ENCODE measurements at regions not wholly inside any gene's neighbourhood (a gene's known extent, or its start where the extent isn't known, plus 50 kb on each side); places are given as distances from the start of the nearest gene placed in this dataset.
"Not testable (repeated sequence)": the region's sequence is repeated elsewhere in the genome, so short reads cannot be mapped to it uniquely, and the experiment has no call there.

- Histone ChIP-seq H3K36me3 (no peaks in the 10 kb centered on the region), H3K4me3 (no peak overlapping the region), H3K4me1 (no peaks in the 10 kb centered on the region), H3K9me3 (no peaks in the 10 kb centered on the region), H3K27ac (peak overlapping the region in 1 of 4 donors; percentile 52), H3K27me3 (no peaks in the 10 kb centered on the region)
- WGBS, 2 donors (ENCODE audit: low coverage in 1 of 2) = no CpG with 5 or more reads among the region's 9 CpGs
- no peak for TF ChIP-seq EP300 (IDR thresholded peaks at IDR 0.05; ENCODE audit: low read depth)
- TF ChIP-seq, protein P1, sequence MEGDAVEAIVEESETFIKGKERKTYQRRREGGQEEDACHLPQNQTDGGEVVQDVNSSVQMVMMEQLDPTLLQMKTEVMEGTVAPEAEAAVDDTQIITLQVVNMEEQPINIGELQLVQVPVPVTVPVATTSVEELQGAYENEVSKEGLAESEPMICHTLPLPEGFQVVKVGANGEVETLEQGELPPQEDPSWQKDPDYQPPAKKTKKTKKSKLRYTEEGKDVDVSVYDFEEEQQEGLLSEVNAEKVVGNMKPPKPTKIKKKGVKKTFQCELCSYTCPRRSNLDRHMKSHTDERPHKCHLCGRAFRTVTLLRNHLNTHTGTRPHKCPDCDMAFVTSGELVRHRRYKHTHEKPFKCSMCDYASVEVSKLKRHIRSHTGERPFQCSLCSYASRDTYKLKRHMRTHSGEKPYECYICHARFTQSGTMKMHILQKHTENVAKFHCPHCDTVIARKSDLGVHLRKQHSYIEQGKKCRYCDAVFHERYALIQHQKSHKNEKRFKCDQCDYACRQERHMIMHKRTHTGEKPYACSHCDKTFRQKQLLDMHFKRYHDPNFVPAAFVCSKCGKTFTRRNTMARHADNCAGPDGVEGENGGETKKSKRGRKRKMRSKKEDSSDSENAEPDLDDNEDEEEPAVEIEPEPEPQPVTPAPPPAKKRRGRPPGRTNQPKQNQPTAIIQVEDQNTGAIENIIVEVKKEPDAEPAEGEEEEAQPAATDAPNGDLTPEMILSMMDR (IDR thresholded peaks at IDR 0.05) = no peak
- TF ChIP-seq POLR2A (IDR thresholded peaks at IDR 0.05) = no peak
- TF ChIP-seq POLR2AphosphoS5 (IDR thresholded peaks at IDR 0.05) = no peak
- in situ Hi-C loops (cut with MboI; ENCODE audit: low pct_ligation_motif_present in 1 of 4, low pct_unique_long_range_greater_than_20kb in 1 of 4, low sequenced_read_pairs in 3 of 4) (no loop called here), intact Hi-C loops (cut with DNase I; ENCODE audit: low total_unique reads) (no loop called here)
- no peak for DNase-seq
Measured at GRCh38 chrY:12360496-12360895, 340.5 kb upstream of the USP9Y start.

DNA sequence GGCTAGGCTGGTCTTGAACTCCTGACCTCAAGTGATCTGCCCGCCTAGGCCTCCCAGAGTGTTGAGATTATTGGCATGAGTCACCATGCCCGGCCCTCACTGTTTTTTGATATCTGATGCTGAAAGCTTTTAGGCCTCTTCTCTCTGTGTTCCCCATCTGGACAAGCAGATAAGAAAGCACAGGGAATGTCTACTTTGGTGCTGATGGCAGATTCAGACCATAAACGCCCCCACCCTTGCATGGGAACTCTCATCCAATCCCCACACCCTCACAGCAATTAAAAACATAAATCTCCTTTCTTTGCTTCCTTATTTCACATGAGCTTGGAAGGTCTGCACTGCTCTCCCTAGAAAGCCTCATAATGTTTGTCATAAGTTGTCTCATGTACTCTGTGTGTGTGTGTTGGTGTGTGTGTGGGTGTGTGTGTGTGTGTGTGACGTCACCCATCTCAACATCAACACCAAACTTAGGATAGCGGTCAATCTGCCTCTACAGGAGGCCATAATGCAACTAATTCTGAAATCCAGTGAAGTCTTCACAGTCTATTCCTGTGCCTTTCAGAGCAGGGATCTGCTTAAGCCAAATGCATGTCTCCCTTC is 335.6 kb upstream of the USP9Y start:
- no peak for TF ChIP-seq POLR2A (IDR thresholded peaks at IDR 0.05)
- TF ChIP-seq EP300 (IDR thresholded peaks at IDR 0.05; ENCODE audit: low read depth) = no peak
- TF ChIP-seq POLR2AphosphoS5 (IDR thresholded peaks at IDR 0.05) = no peak
- TF ChIP-seq, protein P1 (IDR thresholded peaks at IDR 0.05) = no peak
- WGBS, 2 donors (ENCODE audit: low coverage in 1 of 2) = no CpG with 5 or more reads among the region's 5 CpGs
- H3K27me3 ChIP-seq = no peaks in the 10 kb centered on the region
- no peaks in the 10 kb centered on the region for H3K9me3 ChIP-seq
- peak overlapping the region in 2 of 4 donors; percentile 47 to 49 for H3K27ac ChIP-seq
- no peaks in the 10 kb centered on the region for H3K4me1 ChIP-seq
- no peak overlapping the region for H3K4me3 ChIP-seq
- DNase-seq = no peak
- intact Hi-C loops (cut with DNase I; ENCODE audit: low total_unique reads) (no loop called here), in situ Hi-C loops (cut with MboI; ENCODE audit: low pct_ligation_motif_present in 1 of 4, low pct_unique_long_range_greater_than_20kb in 1 of 4, low sequenced_read_pairs in 3 of 4) (no loop called here)
- H3K36me3 ChIP-seq = no peaks in the 10 kb centered on the region

DNA sequence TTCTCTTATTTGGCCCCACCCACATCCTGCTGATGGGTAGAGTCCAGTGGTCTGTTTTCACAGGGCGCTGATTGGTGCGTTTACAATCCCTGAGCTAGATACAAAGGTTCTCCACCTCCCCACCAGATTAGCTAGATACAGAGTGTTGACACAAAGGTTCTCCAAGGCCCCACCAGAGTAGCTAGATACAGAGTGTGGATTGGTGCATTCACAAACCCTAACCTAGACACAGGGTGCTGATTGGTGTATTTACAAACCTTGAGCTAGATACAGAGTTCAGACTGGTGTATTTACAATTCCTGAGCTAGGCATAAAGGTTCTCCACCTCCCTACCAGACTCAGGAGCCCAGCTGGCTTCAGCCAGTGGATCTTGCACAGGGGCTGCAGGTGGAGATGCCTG is 326.4 kb upstream of the USP9Y start:
- H3K27ac ChIP-seq; intact Hi-C loops (cut with DNase I; ENCODE audit: low total_unique reads); H3K27me3 ChIP-seq; H3K4me1 ChIP-seq; H3K36me3 ChIP-seq; H3K9me3 ChIP-seq; DNase-seq; in situ Hi-C loops (cut with MboI; ENCODE audit: low pct_ligation_motif_present in 1 of 4, low pct_unique_long_range_greater_than_20kb in 1 of 4, low sequenced_read_pairs in 3 of 4); H3K4me3 ChIP-seq: not testable (repeated sequence)
- WGBS, 2 donors (ENCODE audit: low coverage in 1 of 2) = no CpG with 5 or more reads among the region's 2 CpGs

GRCh38 chrY:12391655-12392559 is 309.1 kb upstream of the USP9Y start:
- H3K27me3 ChIP-seq; H3K9me3 ChIP-seq; in situ Hi-C loops (cut with MboI; ENCODE audit: low pct_ligation_motif_present in 1 of 4, low pct_unique_long_range_greater_than_20kb in 1 of 4, low sequenced_read_pairs in 3 of 4); H3K36me3 ChIP-seq; H3K4me3 ChIP-seq; intact Hi-C loops (cut with DNase I; ENCODE audit: low total_unique reads); DNase-seq; H3K4me1 ChIP-seq: not testable (repeated sequence)
- peak in 1 of 3 donors; percentile 29 for TF ChIP-seq POLR2AphosphoS5 (IDR thresholded peaks at IDR 0.05)
- peak overlapping the region in 2 of 4 donors; percentile 65 to 69 for H3K27ac ChIP-seq
- 43% methylated on average over 7 of the region's 17 CpGs; no CpG with 5 or more reads in 1 of the 2 donors for WGBS, 2 donors (ENCODE audit: low coverage in 1 of 2)

- H3K27me3 ChIP-seq = no peaks in the 10 kb centered on the region
- no peak for TF ChIP-seq POLR2A (IDR thresholded peaks at IDR 0.05)
- no peak for TF ChIP-seq POLR2AphosphoS5 (IDR thresholded peaks at IDR 0.05)
- no peak for TF ChIP-seq EP300 (IDR thresholded peaks at IDR 0.05; ENCODE audit: low read depth)
- TF ChIP-seq, protein P1 (IDR thresholded peaks at IDR 0.05) = no peak
- no peak overlapping the region for H3K4me3 ChIP-seq
- intact Hi-C loops (cut with DNase I; ENCODE audit: low total_unique reads) = no loop called here
- H3K36me3 ChIP-seq = no peaks in the 10 kb centered on the region
- no peaks in the 10 kb centered on the region for H3K4me1 ChIP-seq
- peak overlapping the region in 2 of 4 donors; percentile 65 to 69 for H3K27ac ChIP-seq
- 81% methylated on average over 4 of the region's 8 CpGs; no CpG with 5 or more reads in 1 of the 2 donors for WGBS, 2 donors (ENCODE audit: low coverage in 1 of 2)
- no peaks in the 10 kb centered on the region for H3K9me3 ChIP-seq
- DNase-seq = no peak
- in situ Hi-C loops (cut with MboI; ENCODE audit: low pct_ligation_motif_present in 1 of 4, low pct_unique_long_range_greater_than_20kb in 1 of 4, low sequenced_read_pairs in 3 of 4) = no loop called here
Measured at GRCh38 chrY:12393190-12393589, 307.8 kb upstream of the USP9Y start.

GRCh38 chrY:12395381-12396120 is 305.5 kb upstream of the USP9Y start:
- intact Hi-C loops (cut with DNase I; ENCODE audit: low total_unique reads); H3K9me3 ChIP-seq: not testable (repeated sequence)

More at GRCh38 chrY:12395381-12396120, 305.5 kb upstream of the USP9Y start:
- 83% methylated on average over 1 of the region's 5 CpGs; no CpG with 5 or more reads in 1 of the 2 donors for WGBS, 2 donors (ENCODE audit: low coverage in 1 of 2)
- H3K4me3 ChIP-seq; in situ Hi-C loops (cut with MboI; ENCODE audit: low pct_ligation_motif_present in 1 of 4, low pct_unique_long_range_greater_than_20kb in 1 of 4, low sequenced_read_pairs in 3 of 4); H3K36me3 ChIP-seq; H3K4me1 ChIP-seq; H3K27me3 ChIP-seq; DNase-seq; H3K27ac ChIP-seq: not testable (repeated sequence)

Measured in transverse colon (tissue), 4 donors.